Erythroblast (primary cell): ENCODE measurements at regions not wholly inside any gene's neighbourhood (a gene's known extent, or its start where the extent isn't known, plus 50 kb on each side); places are given as distances from the start of the nearest gene placed in this dataset.

Source experiments
- DNase-seq, 2 experiments: peaks; one replicate each; lab custom pipeline; 2025; lab: John Stamatoyannopoulos, UW
- GATA1 ChIP-seq: IDR thresholded peaks from 2 replicates; pipeline ENCODE4 v1.6.1; 2011; ENCODE audit warnings: low read depth, mild to moderate bottlenecking, control low read depth, low read length, moderate library complexity
- POLR2A ChIP-seq: IDR thresholded peaks from 2 replicates; pipeline ENCODE4 v1.6.1; 2011; ENCODE audit warnings: mild to moderate bottlenecking, low read length

- DNase-seq: no peak
- TF ChIP-seq GATA1: no peak
- TF ChIP-seq POLR2A: no peak
These were observed 930.8 kb upstream of the CDH9 start for GRCh38 chr5:27969157-27969556.

DNA sequence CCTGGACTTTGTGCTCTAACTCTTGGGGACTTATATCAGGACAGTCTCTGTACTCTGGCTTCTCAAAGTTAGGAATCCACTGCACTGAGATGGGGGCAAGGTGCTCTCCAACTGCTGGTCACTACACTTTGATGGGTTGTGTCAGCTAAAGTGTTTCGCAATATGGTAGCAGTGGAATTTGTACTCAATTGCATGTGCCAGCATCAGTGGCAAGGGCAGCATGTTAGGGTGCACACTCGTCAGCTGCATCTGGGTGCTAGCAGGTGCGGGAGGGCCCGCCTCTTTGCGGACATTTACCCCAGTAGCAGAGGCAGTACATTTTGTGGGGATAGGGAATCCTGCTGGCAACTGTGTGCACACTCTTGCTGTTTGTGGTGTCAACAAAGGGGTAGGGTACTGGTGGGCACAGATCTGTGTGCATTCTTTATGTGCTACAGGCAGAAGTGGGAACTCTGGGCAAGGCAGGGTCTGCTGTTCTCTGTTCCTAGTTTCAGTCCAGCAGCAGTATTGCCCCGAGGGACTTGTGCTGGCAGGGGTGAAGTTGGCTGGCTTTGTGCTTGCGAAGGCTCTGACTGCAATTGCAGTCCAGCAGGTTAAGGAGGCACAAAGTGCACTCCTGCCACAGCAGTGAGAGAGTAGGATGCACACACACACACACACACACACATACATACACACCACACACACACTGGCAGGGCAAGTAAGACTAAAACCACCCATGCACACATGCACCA lies 924.8 kb upstream of the CDH9 start:
- DNase-seq: no peak
- TF ChIP-seq POLR2A (no peak), GATA1 (no peak)

- DNase-seq: no peak
- TF ChIP-seq POLR2A: no peak
- TF ChIP-seq GATA1: no peak
These were observed 923.8 kb upstream of the CDH9 start for GRCh38 chr5:27962198-27962597.

DNA sequence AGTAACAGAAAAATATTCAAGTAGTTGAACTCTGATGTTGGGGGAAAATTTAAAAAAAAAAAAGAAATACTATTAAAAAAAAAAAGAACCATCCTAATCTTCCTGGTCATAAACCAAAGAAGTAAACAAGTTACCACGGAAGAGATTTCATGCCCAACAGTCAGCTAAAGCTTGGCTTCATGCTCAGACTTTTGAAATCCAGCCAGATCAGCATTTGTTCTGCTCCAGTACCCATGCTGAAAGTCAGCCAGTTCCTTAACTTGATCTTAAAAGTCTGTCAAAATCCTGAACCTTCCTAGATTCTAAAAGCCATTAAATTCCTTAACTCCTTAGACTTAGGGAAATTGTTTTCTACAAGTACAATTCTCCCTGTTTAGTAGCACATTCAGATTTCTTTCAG lies 908.7 kb upstream of the CDH9 start:
- DNase-seq: no peak

DNA sequence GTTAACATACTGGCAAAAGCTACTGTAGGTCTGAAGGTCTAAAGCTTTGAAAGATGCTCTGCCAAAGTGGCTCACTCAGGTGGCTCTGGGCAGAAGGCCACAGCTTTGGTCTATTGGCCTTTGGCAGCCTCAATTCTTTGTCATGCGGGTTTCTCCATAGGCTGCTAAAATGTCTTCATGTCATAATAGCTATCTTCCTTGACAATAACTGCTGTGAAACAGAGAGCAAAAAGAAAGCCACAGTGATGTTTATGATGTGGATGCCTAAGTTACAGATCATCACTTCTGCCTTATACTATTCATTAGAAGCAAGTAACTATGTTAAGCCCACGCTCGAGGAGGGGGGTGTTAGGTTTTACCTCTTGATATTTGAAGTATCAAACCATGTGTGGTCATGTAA lies 906.1 kb upstream of the CDH9 start:
- DNase-seq: no peak
- TF ChIP-seq POLR2A (no peak), GATA1 (no peak)

More for the DNA sequence above, 908.7 kb upstream of the CDH9 start:
- TF ChIP-seq POLR2A (no peak), GATA1 (no peak)

DNA sequence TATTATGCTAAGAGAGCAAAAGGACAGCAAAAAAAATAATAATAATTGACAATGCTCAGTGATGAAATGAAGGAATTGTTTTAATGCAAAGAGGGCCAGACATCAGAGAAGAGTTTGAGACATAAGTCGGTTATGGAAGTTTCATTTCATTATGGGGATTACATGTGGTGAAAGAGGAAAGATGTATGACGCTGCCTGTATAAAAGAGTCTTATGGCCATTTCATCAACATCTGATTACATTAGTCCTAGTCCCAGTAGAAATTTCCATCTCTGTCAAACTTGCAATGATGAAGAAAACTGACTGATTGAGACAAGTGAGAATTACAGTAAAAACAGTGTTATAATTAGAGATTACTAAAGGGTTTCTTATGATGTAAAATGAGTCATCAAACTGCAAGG lies 900.6 kb upstream of the CDH9 start:
- DNase-seq: no peak
- TF ChIP-seq GATA1 (no peak), POLR2A (no peak)

GRCh38 chr5:27928060-27928459 lies 889.7 kb upstream of the CDH9 start:
- no peak for DNase-seq
- TF ChIP-seq GATA1 (no peak), POLR2A (no peak)

DNA sequence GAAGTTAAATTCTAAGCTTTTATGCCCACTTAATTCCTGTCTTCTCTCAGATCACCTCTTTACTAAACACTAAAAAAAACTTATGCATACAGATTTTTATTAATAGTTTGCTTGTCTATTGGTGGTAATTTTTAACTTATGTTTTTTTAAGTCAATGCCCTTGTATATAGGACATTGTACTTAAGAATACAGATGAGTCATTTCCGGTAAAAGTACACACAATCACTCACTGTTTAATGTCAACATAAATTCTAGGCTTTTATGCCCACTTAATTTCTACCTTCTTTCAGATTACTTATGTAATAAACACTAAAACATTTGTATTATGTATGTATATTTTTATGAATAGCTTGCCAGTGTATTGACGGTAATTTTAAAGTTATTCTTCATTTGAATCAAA lies 872.8 kb upstream of the CDH9 start:
- DNase-seq: no peak
- TF ChIP-seq GATA1 (no peak), POLR2A (no peak)

DNA sequence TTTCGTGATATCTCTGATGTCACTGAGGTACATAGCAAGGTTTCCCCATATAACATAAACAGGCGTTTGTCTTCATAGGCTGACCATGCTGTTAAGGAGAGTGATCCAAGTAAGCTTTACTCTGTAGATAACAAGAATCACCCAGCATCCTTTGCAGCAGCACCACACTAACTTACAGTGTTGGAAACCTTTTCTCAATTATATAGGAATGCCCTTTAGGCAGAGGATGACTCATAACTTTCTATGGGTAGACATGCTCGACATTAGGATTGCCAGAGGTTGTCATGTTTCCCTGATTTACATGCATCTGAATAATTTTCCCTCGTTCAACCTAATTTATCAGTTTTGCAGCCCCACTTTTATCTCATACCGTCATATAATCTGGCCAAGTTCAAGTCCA lies 870.0 kb upstream of the CDH9 start:
- TF ChIP-seq GATA1 (no peak), POLR2A (no peak)

DNA sequence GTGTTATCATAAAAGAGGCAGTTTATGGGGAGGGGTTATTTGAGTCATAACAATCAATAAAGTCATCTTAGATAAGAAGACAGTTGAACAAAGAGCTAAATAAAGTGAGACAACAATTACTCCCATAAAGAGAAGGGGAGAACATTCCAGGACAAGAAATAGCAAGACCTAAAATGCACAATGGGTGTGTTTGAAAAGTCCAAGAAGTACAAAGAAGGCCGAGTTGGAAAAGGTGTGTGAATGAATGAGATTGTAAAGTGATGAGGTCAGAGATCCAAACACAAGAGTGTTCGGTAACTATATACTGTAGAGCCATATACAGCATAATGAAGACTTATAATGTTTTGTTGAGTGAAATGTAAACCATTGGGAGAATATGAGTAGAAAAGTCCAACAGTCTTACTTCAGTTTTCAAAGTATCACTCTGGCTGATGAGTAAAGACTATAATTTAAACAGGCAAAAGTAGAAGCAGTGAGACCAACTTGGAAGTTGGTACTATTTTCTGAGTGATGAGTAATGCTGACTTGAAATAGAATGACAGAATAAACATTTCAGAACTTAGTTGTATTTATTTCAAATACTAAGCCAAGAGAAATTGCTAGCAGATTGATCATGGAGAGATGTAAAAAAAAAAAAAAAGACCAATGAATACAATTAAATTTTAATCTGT lies 868.7 kb upstream of the CDH9 start:
- DNase-seq: no peak
- TF ChIP-seq GATA1 (no peak), POLR2A (no peak)

More for the DNA sequence above, 870.0 kb upstream of the CDH9 start:
- no peak for DNase-seq

DNA sequence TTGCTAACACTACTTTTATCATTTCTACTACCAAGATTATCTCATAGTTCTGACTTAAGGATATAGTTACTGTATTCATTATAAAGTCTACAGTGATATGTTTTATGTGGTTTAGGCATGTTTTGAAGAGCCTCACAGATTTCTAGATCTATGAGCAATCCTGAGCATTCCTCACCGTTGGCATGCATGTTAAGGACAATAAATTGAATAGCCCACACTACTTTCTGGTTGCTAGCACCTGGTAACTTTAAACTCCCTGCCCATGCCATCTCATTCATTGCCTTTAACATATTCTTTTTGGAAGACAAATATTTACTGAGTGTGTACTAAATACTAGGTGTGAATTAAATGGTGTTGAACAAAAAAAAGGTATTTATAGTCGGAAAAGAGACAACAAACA lies 868.1 kb upstream of the CDH9 start:
- no peak for DNase-seq
- TF ChIP-seq POLR2A (no peak), GATA1 (no peak)

GRCh38 chr5:27900761-27901160 lies 862.4 kb upstream of the CDH9 start:
- DNase-seq: no peak
- TF ChIP-seq POLR2A: no peak
- TF ChIP-seq GATA1: no peak

DNA sequence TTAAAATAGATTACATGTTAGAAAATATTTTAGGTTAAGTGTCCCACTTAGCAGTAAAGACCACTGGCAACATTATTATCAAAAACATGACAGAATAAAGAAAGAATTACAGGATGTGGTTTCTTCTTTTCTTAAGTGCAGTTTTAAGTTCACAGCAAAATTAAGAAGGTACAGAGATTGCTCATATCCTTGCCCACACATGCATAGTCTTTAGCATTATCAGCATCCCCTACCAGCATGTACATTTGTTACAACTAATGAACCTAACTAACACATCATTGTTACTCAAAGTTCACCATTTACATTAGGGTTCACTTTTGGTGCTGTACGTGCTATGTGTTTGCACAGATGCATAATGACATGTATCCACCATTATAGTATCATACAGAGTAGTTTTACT lies 837.7 kb upstream of the CDH9 start:
- no peak for DNase-seq
- TF ChIP-seq GATA1: no peak
- no peak for TF ChIP-seq POLR2A

- no peak for DNase-seq
These were observed 836.8 kb upstream of the CDH9 start for GRCh38 chr5:27875148-27875547.

DNA sequence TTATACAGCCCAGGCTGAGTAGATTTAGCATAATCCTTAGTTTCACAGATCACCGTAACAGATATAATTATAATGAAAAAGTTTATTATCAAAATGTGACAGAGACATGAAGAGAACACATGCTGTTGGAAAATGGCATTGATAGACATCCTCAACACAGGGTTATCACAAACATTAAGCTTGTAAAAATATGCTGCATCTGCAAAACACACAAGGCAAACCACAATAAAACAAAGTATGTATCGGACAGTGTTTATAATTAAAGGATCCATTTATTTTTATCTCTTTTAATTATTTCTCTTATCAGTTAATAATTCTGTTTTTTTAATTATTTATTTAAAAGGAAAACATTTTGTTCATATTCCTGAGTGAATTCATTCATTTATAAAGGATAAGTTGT lies 829.9 kb upstream of the CDH9 start:
- TF ChIP-seq POLR2A: no peak
- no peak for TF ChIP-seq GATA1

More at GRCh38 chr5:27875148-27875547, 836.8 kb upstream of the CDH9 start:
- TF ChIP-seq GATA1 (no peak), POLR2A (no peak)

GRCh38 chr5:27855491-27855890 lies 817.1 kb upstream of the CDH9 start:
- no peak for TF ChIP-seq GATA1
- TF ChIP-seq POLR2A: no peak
- no peak for DNase-seq

More for the DNA sequence above, 829.9 kb upstream of the CDH9 start:
- DNase-seq: no peak
